Fibroblast of the conjunctiva (primary cell): ENCODE measurements at regions not wholly inside any gene's neighbourhood (a gene's known extent, or its start where the extent isn't known, plus 50 kb on each side); places are given as distances from the start of the nearest gene placed in this dataset.

ENCODE experiments used
- DNase-seq: peaks from one replicate; pipeline ENCODE4 v3.0.0-alpha.2; 2010; ENCODE audit warnings: low read depth

DNA sequence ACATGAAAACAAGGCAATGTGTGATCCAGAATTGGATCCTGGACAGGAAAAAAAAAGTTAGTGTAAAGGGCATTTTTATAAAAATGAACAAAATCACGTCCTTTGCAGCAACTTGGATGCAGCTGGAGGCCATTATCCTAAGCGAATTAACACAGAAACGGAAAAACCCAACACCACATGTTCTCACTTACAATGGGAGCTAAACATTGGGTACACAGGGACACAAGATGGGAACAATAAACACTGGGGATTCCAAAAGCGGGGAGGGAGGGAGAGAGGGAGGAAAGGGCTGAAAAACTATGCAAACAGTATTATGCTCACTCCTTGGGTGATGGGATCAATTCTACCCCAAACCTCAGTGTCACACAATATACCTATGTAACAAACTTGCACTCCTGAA, 91.4 kb upstream of the BTBD3 start:
- DNase-seq: no peak

DNA sequence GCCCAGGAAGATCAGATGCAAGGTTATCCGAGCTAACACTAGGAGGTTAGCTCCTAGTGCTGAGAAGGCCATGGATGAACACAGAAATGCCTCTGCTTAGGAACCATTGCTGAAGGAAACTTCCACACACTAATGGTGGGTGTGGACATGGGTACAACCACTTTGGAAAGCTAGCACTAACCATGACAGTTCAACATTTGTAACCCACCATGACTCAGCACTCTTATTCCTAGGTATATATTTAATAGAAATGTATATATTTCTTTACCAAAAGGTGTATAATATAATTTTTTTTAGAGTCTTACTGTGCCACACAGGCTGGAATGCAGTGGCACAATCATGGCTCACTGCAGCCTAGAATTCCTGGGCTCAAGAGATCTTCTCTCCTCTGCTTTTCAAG, 85.3 kb upstream of the BTBD3 start:
- DNase-seq: no peak

DNA sequence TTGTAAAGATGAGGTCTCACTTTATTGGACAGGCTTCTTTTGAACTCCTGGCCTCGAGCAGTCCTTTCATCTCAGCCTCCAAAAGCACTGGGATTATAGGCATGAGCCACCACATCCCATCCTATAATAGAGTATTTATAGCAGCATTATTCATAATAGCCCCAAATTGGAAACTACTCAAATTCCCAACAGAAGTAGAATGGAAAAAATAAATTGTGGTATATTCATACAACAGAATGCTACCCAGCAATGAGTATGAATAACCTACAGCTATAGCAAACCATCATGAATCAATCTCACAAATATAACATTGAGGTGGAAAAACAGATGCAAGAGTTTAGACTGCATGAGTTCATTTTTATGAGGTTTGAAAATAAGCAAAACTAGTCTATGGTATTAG, 84.8 kb upstream of the BTBD3 start:
- DNase-seq: no peak

DNA sequence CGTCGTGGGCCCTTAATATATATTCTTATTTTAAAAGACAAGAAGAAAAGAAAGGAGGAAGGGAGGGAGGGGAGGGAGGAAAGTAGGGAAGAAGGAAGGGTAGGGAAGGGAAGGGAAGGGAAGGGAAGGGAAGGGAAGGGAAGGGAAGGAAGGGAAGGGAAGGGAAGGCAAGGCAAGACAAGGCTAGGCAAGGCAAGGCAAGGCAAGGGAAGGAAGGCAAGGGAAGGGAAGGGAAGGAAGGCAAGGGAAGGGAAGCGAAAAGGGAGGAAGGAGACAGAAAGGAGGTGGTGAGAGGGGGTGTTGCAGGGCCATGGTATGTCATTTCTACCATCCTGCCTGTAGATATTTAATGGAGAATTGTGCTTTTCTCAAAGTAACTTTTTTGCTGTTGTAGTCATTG, 83.9 kb upstream of the BTBD3 start:
- no peak for DNase-seq

DNA sequence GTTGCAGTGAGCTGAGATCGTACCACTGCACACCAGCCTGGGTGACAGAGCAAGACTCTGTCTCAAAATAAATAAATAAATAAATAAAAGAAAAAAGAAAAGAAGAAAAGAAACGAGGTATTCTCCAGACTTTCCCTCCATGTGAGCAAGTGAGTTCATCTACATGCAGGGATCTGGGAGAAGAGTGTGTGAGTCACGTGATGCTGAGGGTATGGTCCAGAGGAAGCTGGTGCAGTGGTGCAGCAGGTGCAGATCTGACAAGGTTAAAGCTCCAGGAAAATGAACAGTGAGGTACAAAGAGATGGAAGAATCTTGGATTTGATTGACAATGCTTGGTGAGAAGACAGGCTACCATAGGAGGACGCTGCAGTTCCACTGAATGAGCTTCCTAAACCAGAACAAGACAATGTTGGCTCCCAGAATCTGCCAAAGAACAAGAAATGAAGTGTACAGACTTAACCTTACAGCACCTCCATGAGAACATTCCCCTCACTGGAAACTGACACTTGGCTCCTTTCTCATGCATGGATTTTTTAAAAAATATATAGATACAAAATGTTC, 79.5 kb upstream of the BTBD3 start:
- no peak for DNase-seq

DNA sequence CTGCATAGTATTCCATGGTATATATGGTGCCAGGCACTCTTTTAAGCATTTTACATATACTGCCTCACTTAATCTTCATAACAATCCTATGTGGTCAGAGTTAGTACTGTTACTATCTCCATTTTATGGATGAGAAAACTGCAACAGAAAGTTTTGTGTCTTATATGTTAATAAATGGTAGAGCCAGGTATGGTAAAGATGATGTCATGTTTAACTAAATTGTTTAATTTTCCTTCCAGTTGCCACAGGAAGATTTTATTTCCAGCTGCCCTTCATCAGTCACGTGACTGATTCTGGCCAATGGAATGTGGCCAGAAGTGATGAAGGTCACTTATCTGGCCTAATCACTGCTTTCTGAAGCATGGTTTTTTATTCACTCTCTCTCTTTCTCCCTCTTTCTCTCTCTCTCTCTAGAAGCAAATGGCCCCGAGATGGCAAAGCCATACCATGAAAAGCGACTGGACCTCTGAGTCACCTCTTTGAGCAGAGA, 75.7 kb upstream of the BTBD3 start:
- no peak for DNase-seq

DNA sequence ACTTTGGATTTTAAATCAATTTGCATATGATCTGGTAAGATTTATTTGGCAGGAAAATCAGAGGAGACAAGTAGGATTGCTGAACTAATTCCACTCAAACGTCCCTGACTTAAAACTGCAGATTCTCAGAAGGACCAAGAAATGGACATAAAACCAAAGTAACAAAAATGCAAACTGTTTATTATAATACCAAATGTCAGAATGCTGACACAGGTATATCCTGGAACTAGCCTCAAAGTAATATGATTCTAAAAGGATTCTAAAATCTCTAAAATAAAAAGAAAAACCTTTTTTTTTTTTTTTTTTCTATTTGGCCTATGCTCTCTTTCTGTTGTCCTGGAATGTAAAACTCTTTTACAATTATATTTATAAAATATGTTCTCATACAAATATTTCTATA, 74.4 kb upstream of the BTBD3 start:
- DNase-seq: no peak

DNA sequence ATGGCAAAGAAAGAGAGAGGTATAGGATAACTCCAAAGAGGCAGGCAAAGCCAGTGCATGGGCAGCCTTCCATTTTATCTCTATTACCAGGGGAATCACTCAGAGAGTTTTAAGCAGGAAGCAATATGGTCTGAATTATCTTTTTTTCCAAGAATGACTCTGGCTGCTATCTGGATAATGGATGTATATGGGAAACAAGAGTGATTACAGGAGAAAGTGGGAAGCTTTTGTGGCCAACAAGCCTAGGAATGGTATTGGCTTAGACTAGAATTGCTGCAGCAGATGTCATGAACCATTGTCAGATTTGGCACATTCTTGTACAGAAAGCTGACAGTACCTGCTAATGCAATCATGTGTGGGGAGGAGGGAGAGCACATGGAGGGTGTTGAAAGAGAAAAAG, 73.0 kb upstream of the BTBD3 start:
- DNase-seq: no peak

DNA sequence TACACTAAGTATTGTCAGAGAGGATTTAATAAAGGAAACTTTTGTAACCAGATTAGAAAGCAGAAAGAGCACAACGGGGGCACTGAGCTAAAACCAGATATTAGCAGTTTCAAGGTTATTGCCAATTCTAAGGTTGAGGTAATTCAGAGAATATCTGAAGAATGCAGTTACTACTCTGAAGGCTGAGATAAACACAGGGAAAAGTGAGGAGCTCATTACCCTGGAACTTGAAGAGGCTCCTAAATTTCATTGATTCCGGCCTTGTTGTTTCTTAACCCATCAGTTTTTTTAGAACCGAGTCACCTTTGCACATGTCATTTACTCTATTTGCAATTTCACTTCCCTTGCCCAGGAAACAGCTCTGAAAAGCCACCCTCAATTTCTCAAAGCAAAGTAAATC, 72.4 kb upstream of the BTBD3 start:
- DNase-seq: no peak

DNA sequence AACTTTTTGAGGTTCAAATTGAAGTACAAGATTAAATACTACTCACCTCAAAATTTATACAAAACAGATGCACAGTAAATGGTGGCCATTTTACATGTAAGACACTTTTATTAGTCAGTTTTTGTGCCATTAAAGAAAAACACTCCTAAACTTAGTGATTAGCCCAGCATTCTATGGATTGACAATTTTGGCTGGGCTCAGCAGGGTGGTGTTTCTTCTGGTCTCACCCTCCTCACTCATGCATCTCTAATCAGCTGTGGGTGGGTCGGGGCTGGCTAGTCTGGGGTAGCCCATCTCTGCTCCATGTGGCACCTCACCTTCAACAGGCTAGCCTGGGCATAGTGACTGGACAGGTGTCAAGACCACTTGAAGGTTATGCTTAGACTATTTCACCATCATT, 71.6 kb upstream of the BTBD3 start:
- DNase-seq: no peak

DNA sequence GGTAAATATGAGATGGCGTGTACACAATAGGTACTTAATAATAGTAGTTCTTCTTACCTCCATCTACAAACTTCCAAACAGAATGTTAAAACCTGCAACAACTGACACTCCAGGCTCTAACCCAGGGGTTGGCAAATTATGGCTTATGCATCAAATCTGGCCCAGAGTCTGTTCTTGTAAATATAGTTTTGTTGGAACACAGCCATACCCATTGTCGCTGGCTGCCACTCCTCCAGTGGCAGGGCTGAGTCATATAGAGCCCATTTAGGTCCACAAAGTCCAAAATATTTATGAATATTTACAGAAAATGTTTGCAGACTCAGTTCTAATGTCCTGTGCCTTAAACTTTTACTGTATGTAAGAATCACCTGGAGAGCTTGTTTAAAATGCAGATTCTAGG, 69.9 kb upstream of the BTBD3 start:
- DNase-seq: no peak

DNA sequence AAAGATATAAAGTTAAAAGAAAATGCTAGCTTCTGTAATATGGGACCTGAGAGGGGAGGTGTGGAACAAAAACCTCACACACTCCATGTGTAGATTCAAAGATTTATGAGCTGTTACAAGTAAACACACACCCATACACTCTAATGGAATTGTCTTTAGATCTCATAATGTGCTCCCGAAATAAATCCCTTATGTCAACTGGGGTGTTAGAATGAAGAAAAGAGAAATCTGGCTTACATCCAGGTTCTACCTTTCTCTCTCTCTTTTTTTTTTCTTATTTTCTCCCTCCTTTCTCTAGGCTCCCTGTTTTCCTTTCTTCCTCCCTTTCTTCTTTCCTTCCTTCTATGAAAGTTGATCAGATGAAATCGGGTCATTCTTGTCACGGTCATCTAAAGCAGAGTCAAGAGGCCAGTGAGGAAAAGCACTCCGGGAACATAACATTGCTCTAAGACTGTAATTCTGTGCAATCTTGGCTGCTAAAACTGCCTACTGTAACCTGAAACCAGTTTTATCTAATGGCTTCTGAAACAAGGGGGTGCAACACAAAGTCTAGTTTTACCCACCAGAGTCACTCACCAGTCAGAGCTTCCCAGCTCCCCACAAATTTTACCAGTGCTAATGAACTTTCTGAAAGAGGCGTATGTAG, 68.3 kb upstream of the BTBD3 start:
- DNase-seq: no peak

DNA sequence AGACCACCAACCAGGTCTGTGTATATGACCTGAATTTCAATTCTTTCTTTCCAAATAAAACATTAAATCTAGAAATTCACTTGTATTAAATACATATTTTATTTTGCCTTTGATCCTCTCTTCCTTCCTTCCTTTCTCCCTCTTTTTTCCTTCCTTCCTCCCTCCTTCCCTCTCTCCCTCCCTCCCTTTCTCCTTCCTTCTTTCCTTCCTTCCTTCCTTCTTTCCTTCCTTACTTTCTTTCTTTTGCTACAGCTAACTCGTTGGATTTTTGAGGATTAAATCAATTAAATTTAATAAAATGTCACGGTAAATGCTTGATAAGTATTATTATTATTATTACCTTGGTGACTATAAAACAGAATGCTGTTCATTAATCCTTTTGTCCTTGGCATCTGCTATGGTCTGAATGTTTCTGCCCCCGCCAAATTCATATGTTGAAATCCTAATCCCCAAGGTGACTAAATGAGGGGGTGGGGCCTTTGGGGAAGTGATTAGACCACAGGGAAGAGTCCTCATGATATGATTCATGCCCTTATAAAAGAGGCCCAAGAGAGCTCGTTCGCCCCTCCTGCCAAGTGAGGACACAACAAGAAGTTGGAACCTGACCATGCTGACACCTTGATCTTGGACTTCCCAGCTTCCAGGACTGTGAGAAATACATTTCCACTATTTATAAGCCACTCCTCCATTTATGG, 67.6 kb upstream of the BTBD3 start:
- peak; percentile 50 for DNase-seq

DNA sequence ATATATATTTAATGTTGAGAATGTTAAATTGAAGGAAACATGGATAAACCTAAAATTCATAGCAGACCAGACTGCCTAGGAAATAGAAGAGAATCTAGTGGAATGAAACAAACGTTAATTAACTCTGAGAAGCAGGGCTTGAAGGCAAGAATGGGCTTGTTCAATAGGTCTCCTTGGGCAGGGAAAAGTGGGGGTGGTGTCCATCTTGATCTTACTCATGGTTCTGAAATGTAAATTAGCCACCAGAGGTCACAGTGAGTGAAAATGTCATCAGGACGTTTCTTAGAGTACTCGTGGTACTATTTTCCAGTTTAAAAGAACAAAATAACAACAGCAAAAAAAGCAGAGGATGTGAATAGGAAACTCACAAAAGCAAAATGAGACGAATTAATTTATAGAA, 66.8 kb upstream of the BTBD3 start:
- no peak for DNase-seq

DNA sequence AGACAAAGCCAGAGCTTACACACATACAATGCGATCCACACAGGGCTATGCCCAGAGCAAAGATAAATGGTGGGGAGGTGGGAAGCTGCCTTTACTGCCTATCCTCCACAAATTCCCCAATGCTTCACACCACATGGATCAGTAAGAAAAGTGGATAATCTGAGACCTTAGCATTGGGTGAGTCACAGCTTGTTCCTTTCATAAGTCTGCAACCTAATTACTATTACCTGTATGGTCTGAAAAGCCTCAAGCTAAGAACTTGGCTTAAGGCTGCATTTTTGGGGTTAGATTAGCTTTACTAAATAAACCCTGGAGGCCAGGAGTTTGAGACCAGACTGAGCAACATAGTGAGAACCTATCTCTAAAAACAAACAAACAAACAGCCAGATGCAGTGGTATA, 66.0 kb upstream of the BTBD3 start:
- DNase-seq: no peak

DNA sequence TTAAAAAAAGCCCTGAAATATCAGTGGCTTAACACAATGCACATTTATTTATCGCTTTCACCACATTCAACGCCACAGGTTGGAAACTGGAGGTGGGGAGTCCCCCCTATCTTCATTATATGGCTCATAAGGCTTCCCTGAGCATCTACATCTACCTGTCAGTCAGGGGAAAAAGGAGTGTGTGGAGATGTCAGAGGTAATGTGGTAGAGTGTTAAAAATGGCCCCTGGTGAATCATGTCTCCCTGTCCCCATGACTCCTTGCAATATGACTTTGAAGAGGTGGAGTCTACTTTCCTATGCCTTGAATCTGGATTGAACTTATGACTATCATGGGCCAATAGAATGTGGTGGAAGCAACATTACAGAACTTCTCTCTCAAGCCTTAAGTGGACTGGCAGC, 65.5 kb upstream of the BTBD3 start:
- no peak for DNase-seq

DNA sequence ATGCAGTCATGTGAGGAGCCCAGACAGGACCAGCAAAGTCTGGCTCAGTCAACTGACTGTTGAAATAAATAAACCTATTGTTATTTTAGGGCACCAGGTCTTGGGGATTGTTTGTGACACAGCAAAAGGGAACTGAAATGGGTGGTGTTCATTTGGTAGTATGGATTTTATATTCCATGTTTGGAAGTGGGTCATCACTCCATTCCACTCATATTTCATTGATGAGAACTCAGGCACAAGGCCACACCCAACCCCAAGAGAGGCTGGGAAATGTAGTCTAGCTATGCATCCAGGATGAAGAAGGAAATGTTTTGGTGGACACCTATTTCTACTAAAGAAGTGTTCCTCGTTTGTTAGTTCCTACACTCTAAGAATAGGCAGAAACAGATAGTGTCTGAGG, 64.9 kb upstream of the BTBD3 start:
- no peak for DNase-seq

DNA sequence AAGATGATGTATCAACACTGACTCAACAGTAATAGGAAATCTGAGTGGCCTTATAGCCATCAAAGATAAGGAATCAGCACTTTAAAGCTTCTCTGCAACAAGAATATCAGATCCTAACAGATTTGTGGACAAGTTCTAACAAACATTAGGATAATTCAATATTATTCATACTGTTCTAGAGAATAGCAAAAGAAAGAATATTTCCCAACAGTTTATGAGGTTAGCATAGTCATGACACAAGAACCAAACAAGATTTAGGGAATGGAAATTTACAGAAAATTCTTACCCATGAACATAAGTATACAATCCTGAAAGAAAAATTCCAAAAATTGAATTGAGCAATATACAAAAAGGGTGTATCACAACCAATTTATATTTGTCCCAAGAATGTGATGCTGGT, 64.3 kb upstream of the BTBD3 start:
- DNase-seq: no peak

DNA sequence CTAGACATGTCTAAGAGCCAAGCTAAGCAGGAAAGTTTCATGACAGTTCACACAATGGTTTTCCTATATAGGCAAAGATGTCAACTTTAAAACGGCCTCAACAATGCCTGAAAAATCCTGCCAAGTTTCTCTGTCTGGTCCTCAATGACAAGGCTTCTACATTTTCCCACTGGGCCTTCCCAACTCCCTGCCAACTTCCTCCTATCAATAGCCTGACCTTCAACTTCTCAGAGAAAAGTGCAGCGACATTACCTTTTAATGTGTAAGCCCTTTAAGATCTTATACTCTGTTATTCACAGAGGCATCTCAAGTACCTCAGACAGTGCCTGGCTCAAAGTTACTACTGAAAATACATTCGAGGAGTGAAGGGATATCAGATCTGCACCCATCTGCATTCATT, 56.2 kb upstream of the BTBD3 start:
- DNase-seq: no peak

DNA sequence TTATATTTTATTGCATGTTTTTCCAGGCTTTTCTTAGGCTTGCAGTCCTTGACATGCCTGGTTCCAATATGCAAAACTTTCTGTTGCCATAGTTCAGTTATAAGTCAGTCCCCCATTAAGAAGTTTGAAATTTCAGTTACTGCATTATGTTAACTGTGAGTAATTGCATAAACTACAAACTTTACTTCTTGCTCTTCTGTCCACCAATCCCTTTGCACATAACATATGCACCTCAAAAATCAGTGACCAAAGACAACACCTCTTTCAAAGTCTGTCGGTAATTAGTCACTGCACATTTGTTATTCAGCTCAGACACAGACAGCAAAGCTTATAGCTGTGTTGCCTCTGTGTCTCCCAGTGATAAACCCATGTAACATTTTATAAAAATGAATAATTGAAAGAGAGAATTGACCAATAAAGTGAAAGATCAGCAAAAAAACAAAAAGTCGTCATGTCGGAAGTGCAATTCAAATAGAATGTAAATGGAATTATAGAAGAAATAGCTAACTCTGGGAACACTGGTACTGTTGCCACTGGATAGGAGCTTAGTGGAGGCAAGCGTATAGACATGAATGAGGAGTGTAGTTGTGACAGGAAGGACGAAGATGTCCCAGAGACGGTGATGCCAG, 50.3 kb upstream of the BTBD3 start:
- DNase-seq: no peak
